ENCODE measurements at regions not wholly inside any gene's neighbourhood (a gene's known extent, or its start where the extent isn't known, plus 50 kb on each side); places are given as distances from the start of the nearest gene placed in this dataset.

DNA sequence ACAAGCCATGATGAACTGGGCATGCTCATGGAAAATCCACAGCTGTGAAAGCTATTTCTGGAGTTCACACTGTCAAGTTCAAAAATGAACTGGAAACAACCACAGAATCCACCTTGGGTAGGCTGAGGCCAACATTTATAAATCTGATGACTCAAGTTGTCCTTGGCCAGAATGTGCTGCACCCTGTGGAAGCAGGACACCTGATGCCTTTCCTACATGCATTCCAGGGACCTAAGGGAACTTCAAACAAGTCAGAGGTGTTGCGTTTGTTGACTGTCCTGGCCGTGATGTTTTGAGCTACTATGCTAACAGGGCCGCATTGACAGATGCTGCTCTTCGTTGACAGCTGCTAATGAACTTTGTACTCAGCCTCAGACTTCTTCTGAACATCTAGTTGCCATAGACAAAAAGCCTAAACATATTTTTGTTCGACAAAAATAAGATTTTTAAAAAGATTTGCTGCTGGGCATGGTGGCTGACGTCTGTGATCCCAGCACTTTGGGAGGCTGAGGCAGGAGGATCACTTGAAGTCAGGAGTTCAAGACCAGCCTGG, 127.9 kb upstream of the SLC45A1 start:
- TF ChIP-seq, protein P1, sequence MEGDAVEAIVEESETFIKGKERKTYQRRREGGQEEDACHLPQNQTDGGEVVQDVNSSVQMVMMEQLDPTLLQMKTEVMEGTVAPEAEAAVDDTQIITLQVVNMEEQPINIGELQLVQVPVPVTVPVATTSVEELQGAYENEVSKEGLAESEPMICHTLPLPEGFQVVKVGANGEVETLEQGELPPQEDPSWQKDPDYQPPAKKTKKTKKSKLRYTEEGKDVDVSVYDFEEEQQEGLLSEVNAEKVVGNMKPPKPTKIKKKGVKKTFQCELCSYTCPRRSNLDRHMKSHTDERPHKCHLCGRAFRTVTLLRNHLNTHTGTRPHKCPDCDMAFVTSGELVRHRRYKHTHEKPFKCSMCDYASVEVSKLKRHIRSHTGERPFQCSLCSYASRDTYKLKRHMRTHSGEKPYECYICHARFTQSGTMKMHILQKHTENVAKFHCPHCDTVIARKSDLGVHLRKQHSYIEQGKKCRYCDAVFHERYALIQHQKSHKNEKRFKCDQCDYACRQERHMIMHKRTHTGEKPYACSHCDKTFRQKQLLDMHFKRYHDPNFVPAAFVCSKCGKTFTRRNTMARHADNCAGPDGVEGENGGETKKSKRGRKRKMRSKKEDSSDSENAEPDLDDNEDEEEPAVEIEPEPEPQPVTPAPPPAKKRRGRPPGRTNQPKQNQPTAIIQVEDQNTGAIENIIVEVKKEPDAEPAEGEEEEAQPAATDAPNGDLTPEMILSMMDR (IDR thresholded peaks at IDR 0.05): no peak
- TF ChIP-seq POLR2A (IDR thresholded peaks at IDR 0.05): no peak
